NT2/D1 (cell line): ENCODE measurements at regions not wholly inside any gene's neighbourhood (a gene's known extent, or its start where the extent isn't known, plus 50 kb on each side); places are given as distances from the start of the nearest gene placed in this dataset.

ENCODE experiments used
- SUZ12 ChIP-seq: IDR thresholded peaks from 2 replicates; pipeline ENCODE4 v1.6.1; 2011; ENCODE audit not compliant: insufficient read length, insufficient read depth; ENCODE audit errors: extremely low read depth
- YY1 ChIP-seq: IDR thresholded peaks from 2 replicates; pipeline ENCODE4 v1.6.1; 2011; ENCODE audit not compliant: insufficient read length, insufficient read depth
- ZNF274 ChIP-seq: IDR thresholded peaks from 2 replicates; pipeline ENCODE4 v1.6.1; 2011; ENCODE audit warnings: mild to moderate bottlenecking, low read depth, low read length

- no peak for TF ChIP-seq ZNF274
- TF ChIP-seq SUZ12, result no peak
- TF ChIP-seq YY1, result no peak
Measured at GRCh38 chr10:112002206-112002605, 181.4 kb downstream of the GPAM start.
